AG09319 (cell line): ENCODE measurements at regions not wholly inside any gene's neighbourhood (a gene's known extent, or its start where the extent isn't known, plus 50 kb on each side); places are given as distances from the start of the nearest gene placed in this dataset.
A peak's percentile ranks its signal among the peaks of the same experiment; 100 is the strongest.

Experiments
- DNase-seq: peaks from one replicate; pipeline ENCODE4 v3.0.0-alpha.2; 2010; ENCODE audit warnings: low read depth; ENCODE audit errors: extremely low read depth
- CTCF ChIP-seq: IDR thresholded peaks from 2 replicates; pipeline ENCODE4 v1.5.1; 2011; ENCODE audit warnings: low read depth, mild to moderate bottlenecking, inconsistent platforms, low read length, moderate library complexity

DNA sequence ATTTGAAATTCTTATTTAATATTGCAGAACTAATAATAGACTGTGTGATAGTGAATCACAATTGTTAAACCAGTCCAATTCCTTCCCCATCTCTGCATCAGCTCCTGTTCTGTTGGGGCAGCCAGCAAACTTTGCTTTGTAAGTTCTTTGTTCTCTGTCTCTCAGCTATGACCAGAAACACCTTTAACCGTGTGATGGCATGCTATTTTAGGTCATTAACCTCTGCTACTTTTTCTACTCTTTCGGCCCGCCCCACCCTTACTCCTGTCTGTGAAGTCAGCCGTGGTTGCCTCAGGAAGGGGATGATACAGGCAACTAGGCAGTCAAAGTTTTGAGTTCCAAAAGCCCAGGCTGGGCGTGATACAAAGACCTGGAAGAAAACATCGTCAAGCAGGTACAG, 51.3 kb upstream of the EGFL6 start:
- no peak for DNase-seq
- TF ChIP-seq CTCF: no peak

GRCh38 chrX:13515211-13515930, 54.0 kb upstream of the EGFL6 start:
- peak; percentile 36 for DNase-seq
- no peak for TF ChIP-seq CTCF

GRCh38 chrX:13511944-13512330, 57.5 kb upstream of the EGFL6 start:
- no peak for TF ChIP-seq CTCF
- DNase-seq: no peak

DNA sequence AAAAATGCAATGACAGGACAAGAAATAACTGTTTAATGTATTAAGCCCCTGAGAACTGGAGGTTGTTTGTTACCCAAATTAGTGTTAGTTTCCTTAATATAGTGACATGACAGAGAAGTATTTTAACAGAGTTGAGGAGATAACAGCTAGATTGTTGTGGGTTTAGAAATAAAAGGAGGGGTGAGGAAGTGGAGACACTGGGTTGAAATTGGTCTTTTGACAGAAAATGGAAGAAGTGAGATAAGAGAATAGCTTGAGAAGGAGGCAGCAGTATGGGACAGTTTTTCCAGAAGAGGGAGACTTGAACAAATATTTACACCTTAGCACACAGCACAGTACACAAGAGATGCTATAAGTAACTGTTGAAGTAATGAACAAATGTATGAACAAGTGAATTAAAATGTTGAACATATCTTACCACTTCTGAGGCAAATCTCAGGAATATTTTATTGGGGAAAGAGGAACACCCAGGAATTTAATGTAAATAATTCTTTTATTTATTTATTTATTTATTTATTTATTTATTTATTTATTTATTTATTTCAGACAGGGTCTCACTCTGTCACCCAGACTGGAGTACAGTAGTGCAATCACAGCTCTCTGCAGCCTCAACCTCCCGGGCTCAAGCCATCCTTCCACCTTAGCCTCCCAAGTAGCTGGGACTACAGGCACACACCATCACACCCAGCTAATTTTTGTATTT, 58.0 kb upstream of the EGFL6 start:
- TF ChIP-seq CTCF: no peak
- no peak for DNase-seq

- TF ChIP-seq CTCF: no peak
- no peak for DNase-seq
These were observed 61.5 kb upstream of the EGFL6 start for GRCh38 chrX:13507893-13508292.

DNA sequence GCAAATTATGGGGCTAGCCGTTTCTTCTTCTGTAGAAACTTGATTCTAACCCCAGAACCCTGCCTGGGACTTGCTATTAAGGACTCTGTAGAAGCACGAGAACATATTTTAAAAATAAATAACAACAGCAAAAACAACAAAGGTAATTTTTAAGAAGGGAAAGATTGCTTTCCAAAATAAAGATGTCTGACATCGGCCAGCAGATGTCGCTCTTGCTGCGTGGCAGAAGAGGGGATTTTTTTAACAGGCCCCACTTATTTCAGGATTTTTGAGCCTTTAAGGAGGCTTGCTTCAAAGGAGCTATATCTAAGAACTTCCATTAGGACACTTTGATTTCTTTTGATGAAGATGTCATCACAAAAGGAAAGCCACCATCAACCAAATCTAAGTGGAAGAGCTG, 62.8 kb upstream of the EGFL6 start:
- no peak for DNase-seq
- peak; percentile 73 for TF ChIP-seq CTCF

GRCh38 chrX:13502590-13502989, 66.8 kb upstream of the EGFL6 start:
- DNase-seq: no peak
- no peak for TF ChIP-seq CTCF
